ENCODE measurements at regions not wholly inside any gene's neighbourhood (a gene's known extent, or its start where the extent isn't known, plus 50 kb on each side); places are given as distances from the start of the nearest gene placed in this dataset.

DNA sequence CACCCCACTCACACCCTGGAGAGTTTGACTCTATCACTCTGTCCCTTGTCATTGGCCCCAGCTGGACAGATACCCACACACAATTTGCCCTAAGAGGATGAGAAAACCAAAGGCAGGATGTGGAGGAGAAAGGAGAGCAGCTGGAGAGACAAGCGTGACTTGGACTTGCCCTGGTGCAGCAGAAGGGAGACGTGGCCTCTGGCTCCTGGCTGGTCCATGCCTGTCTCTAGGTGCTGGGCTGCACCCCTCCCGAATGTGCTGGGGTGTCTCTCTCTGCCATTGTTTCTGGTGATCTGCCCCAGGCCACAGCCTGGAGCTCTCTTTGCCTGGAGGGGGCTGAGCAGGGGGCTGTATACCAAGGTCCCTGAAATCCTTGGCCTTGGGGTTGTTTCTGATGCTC lies 88.7 kb upstream of the HDAC4 start:
- in situ Hi-C loops (cut with HindIII; ENCODE audit: low pct_unique_long_range_greater_than_20kb, low sequenced_read_pairs): no loop called here
- DNase-seq (ENCODE audit: low read depth, low spot score): no peak

DNA sequence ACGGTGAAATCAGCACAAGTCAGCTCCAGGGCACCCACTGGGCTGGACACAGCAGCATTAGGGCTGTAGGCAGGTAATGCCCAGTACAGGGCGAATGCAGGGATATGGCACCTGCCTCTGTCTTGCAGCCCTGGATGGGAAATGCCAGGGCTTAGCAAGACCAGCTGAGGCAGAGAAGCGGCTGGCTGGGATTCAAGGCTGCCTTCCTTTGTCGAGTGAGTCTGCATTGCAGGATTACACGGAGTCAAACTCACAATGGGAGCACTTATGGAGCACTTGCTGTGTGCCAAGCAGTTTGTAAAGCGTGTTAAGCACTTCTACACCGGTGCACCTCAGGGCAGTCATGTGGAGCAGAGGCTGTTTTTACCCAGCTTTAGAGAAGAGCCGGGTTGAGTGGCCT lies 87.3 kb upstream of the HDAC4 start:
- no peak for DNase-seq (ENCODE audit: low read depth, low spot score)
- in situ Hi-C loops (cut with HindIII; ENCODE audit: low pct_unique_long_range_greater_than_20kb, low sequenced_read_pairs): no loop called here

DNA sequence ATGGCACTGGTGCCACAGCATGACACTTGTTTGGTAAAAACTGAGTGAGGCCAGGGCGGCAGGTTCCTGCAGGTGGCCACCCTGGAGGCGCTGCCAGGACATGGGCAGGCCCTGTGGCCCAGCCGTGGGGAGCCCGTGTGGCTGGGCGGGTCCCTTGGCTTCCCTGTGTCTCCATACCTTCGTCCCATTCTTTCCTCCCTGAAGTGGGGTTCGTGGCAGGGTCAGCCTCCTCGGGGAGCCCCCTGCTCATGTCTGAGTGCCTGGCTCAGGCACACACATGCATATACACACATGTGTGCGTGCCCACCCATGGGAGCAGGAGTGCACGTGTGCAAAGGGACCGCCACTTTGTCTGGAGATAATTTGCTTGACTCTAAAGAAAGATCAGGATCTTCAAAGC lies 86.5 kb upstream of the HDAC4 start:
- in situ Hi-C loops (cut with HindIII; ENCODE audit: low pct_unique_long_range_greater_than_20kb, low sequenced_read_pairs): no loop called here
- no peak for DNase-seq (ENCODE audit: low read depth, low spot score)

DNA sequence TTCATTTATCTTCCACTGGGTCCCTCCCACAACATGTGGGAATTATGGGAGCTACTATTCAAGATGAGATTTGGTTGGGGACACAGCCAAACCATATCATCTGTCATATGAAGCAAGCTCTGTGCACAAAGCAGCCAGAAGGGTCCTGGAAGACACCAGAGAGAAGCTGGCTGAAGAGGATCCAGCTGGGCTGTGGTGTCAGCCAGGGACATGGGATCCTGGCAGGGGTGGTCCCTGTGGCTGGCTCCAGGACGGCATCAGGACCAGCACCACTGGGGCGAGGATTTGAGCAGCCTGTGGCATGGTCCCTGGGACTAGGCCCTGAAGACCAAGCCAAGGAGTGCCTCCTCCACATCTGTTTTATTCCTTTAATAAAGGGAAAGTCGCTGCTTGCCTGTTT lies 84.8 kb upstream of the HDAC4 start:
- DNase-seq (ENCODE audit: low read depth, low spot score): no peak
- in situ Hi-C loops (cut with HindIII; ENCODE audit: low pct_unique_long_range_greater_than_20kb, low sequenced_read_pairs): no loop called here

DNA sequence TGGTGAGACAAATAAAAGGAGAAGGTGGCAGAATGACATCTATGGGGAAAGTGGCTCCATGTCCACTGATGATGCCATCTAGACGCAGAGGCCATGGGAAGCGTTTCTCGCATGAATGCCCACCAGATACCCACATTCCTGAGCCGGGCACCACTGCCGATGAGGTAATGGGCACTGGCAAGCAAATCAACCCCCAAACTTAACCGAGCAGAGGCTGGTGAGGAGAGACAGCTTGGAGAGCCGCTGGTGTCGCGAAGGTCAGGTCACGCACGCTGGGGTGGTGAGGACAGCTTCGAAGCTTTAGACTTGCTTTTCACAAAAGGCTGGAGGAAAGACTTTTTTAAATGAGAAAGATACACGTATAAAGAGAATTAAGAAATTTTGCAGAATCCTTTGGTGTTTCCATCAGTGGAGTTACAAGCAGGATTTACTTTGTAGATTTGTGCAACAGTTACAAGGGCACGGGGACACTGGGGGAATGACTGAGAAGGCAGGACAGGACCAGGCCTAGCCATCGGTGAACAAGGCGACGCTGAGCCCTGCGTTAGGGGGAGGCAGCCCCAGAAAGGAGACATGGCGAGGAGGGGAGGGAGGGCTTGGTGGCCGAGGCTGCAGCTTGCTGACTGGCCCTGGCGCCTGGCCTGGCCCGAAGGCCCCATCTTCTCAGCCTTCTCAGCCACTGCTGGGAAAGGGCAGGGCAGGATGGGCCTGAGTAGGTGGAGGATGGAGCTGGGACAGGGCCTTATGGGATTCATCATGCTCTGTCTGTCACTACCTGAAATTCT lies 83.9 kb upstream of the HDAC4 start:
- in situ Hi-C loops (cut with HindIII; ENCODE audit: low pct_unique_long_range_greater_than_20kb, low sequenced_read_pairs): no loop called here
- DNase-seq (ENCODE audit: low read depth, low spot score): no peak

DNA sequence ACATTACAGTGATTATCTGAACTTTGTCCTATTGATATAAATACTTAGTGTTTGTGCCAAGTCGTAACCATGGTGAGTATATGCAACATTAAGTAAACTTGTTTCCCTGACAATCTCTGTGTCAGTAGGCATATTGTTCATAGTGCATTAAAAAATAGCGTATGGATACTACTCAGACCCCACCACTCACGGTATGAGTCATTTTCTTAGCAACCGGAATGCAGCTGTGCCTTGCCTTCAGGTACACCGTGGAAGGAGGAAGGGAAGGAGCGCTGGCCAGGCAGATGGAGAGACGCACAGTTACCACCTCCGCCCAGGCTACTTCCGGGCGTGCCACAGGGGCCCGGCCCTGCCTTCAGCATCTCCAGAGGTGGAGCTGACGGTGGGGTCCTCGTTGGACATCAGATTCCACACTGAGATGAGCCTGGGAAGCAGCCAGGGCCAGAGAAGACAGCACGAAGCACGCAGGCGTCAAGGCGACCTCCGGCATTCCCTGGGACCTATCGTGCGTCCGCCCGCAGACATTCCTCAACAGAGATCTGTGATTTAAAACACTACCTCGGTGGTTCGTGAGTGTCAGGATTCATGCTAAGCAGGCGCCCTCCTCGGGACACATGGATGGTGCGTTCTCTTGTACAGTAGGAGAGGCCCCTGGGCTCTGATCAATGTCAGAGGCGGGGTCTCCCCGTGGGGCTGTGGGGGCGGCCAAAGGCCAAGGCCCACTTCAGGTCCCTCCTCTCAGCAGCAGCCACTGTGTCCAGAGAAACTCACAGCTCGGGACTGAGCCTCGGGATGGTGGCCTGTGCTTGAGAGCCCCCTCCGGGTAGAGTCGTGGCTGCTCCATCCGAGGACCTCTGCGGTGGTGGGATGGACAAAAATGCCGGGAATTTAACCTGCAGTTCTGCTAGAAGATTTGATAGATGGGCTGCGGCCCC lies 82.2 kb upstream of the HDAC4 start:
- in situ Hi-C loops (cut with HindIII; ENCODE audit: low pct_unique_long_range_greater_than_20kb, low sequenced_read_pairs): no loop called here
- DNase-seq (ENCODE audit: low read depth, low spot score): no peak

DNA sequence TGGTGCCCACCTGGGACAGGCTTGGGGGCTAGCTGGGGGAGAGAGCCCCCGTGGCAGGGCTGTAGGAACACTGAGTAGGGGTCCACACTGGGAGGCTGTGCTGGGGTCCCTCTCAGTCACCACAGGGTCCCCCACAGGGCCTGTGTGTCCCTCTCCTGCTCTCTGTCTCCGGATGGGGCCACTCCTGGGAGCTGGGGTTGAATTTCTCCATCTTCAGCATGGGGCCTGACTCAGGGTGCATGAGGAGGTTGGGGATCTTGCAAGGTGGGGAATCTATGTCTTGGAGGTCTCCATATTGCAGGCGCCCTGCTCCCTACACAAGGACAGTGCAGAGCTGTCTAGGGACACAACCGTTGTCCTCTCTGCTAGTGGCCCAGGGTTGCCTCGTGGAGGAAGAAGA lies 78.7 kb upstream of the HDAC4 start:
- DNase-seq (ENCODE audit: low read depth, low spot score): no peak
- in situ Hi-C loops (cut with HindIII; ENCODE audit: low pct_unique_long_range_greater_than_20kb, low sequenced_read_pairs): no loop called here

DNA sequence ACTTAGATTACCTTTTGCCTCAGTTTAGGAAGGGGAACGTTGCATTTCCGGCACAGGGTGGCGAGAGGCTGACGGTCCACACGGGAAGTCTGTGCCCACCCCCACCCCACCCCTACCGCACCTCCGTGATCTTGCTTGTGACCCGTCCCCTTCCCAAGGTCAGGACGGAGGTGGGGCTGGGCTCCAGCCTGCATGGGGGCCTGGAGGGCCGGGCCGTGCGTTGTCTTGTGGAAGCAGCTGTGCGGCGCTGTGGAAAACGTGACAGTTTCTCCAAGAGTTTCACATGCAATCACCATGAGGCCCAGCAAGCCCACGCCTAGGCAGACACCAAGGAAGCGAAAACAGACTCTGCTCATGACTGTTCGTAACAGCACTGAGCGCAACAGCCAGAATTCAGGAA lies 76.8 kb upstream of the HDAC4 start:
- no peak for DNase-seq (ENCODE audit: low read depth, low spot score)
- in situ Hi-C loops (cut with HindIII; ENCODE audit: low pct_unique_long_range_greater_than_20kb, low sequenced_read_pairs): no loop called here

DNA sequence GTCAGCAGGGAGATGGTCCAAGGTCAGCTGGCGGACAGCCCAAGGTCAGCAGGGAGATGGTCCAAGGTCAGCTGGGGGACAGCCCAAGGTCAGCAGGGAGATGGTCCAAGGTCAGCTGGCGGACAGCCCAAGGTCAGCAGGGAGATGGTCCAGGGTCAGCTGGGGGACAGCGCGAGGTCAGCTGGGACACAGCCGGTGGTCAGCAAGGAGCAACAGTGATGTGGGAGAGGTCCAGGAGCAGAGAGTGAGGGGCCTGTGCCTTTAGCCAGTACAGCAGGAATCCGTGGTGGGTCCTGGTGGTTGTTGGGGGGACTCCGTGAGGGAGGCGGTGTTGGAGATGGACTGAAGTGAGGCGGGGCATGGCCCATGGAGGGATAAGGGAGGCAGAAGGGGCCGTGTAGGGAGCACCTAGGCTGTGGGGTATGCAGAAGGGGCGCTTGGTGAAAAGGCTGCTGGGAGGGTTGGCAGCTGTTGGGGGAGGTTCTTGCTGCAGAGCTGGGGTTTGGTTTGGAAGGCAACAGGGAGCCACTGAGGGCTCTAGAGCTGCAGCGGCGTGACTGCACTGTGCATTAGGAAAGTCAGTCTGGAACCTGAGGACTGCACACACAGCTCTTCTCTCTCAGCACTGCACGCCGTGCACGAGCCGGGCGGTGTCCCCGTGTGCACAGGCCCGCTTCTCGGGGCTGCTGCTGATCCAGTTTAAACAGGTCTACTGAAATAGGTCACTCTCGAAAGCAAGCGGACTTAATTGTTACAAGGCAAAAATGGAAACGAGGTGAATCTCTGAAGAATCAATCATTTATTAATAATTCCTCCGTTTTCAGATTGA lies 76.2 kb upstream of the HDAC4 start:
- DNase-seq (ENCODE audit: low read depth, low spot score): no peak
- in situ Hi-C loops (cut with HindIII; ENCODE audit: low pct_unique_long_range_greater_than_20kb, low sequenced_read_pairs): no loop called here

DNA sequence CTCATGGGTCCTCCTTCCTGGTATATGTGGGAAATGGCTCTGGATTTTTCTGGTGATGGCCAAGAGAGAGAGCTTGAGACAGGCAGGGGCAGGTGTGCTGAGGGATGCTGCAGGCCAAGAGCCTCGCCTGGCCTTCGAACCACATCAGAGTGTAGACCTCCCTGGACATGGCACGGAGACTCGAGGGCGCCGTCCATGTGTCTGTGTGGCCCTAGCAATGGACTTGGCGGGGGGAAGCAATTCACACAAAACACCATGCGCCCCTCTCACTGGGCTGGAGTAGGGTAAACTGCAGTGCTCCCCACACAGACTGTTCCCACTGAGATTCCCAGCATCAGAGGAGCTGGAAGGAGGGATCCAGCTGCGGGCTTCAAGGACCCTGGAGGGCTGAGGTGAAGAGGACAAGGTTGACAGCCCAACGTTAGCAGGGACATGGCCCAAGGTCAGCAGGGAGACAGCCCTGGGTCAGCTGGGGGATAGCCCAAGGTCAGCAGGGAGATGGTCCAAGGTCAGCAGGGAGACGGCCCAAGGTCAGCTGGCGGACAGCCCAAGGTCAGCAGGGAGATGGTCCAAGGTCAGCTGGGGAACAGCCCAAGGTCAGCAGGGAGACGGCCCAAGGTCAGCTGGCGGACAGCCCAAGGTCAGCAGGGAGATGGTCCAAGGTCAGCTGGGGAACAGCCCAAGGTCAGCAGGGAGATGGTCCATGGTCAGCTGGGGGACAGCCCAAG lies 75.4 kb upstream of the HDAC4 start:
- in situ Hi-C loops (cut with HindIII; ENCODE audit: low pct_unique_long_range_greater_than_20kb, low sequenced_read_pairs): no loop called here
- DNase-seq (ENCODE audit: low read depth, low spot score): no peak

DNA sequence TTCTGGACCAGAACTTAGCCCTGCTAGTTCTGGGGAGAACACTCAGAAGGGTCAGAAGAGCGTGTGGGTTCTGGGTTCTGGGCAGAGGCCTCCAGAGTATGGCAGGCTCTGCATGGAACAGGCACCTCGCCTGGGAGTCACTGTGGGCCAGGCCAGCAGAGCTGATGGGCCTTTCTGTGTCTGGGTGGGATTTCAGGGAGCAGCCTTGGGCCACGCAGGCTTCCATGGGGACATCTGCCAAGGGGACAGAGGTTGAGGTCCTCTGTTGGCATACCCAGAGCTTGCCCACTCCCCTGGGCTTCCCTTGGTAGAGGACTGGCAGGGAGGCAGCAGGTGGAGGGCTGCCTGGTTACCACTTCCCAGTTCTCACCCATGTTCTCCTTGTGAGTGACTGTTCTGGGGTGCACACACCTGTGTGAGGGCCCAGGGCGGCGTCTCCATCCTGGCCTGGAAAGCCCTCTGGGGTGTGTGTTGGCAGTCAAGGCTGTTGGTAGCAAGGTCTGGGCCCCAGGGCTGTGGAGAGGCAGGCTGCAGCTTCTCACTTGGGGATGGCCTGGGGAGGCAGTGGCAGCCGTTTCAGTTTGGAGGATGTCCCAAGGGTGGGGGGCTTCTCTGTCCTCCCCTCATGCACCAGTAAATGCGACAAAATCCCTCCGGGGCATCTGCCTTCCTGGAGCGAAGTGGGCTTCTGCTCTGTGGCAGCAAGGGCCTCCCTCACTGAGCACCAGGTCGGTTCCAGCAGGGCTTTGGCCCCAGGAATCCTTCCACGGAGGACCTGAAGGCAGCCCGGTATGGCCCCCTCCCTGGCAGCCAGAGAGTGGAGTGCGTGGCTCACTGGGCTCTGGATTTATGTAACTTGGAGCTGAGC lies 74.6 kb upstream of the HDAC4 start:
- in situ Hi-C loops (cut with HindIII; ENCODE audit: low pct_unique_long_range_greater_than_20kb, low sequenced_read_pairs): no loop called here
- no peak for DNase-seq (ENCODE audit: low read depth, low spot score)

DNA sequence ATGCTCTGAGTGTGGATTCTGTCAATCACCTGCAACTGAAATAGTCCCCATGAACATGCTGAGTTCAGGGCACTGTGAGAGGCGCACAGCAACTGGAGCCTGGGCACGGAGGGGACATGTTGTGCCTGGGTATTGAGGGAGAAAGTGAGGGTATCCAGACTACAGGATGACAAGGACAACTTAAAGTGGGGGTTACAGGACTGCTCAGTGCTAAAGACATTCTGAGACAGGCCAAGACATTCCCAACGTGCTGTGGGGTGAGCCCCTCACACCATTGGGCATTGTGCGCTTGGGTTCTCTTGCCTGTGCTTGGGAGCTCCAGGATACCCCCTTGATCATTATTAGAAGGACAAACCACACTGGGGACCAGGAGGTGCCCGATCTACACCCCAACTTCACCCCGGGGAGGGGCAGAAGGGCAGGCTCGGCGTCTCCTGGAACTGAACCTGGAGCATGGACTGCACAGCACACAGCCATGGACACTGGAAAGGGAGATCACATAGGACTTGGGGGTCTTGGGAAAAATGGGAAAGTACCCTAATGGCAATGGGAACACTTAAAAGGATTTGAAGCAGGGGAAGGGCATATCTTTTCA lies 72.5 kb upstream of the HDAC4 start:
- DNase-seq (ENCODE audit: low read depth, low spot score): no peak
- in situ Hi-C loops (cut with HindIII; ENCODE audit: low pct_unique_long_range_greater_than_20kb, low sequenced_read_pairs): no loop called here

DNA sequence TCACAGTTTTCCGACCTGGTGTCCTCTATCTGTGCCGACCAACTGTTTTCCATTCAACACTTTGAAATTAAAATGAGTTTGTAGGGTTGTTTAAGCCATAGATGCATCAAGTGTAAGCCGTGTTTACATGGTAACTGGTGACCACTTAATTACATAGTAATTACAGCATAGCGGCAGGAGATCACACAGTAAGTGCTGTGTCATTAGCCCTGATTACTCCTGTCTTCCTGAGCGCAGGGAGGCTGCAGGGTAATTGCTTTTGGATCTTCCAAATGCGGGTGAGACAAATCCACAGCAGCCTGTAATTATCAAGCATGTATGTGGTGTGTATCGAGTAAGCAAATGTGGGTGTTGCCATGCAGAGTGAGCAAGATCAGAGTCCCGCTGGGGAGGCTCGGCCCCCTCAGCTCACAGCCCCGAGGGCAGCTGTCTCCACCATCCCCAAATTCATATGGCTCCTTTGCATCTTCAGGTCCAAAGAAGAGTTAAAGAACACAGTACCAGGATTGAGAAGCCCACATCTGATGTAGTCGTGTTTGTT lies 71.5 kb upstream of the HDAC4 start:
- in situ Hi-C loops (cut with HindIII; ENCODE audit: low pct_unique_long_range_greater_than_20kb, low sequenced_read_pairs): no loop called here
- DNase-seq (ENCODE audit: low read depth, low spot score): no peak

DNA sequence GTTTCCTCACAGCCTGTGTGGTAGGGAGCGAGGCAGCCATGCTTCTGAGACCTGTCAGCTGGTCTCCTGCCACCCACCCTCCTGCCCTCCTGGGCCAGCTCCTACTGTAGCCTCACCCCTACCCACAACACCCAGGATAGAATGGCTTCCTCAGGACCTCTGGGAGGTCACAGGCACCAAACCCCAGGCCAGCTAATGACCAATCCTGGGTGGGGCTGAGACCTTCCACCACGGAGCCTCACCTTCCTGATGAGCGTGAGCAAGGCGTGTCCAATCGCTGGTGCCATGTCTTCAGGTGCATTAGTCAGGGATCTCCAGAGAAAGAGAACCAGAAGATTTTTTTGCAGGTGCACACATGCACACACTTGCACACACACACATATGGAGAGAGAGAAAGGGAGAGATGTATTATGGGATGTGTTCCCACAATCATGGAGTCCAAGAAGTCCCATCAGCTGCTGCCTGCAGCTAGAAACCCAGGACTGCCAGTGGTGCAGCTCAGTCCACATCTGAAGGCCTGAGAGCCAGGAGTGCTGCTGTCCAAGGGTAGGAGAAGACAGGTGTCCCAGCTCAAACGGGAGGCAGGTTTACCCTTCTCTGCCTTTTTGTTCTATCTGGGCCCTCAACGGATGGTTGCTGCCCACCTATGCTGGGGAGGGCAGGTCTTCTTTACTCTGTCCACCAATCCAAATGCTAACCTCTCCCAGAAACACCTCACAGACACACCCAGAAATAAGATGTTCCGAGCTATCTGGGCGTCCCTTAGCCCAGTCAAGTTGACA lies 70.4 kb upstream of the HDAC4 start:
- DNase-seq (ENCODE audit: low read depth, low spot score): no peak
- in situ Hi-C loops (cut with HindIII; ENCODE audit: low pct_unique_long_range_greater_than_20kb, low sequenced_read_pairs): no loop called here

DNA sequence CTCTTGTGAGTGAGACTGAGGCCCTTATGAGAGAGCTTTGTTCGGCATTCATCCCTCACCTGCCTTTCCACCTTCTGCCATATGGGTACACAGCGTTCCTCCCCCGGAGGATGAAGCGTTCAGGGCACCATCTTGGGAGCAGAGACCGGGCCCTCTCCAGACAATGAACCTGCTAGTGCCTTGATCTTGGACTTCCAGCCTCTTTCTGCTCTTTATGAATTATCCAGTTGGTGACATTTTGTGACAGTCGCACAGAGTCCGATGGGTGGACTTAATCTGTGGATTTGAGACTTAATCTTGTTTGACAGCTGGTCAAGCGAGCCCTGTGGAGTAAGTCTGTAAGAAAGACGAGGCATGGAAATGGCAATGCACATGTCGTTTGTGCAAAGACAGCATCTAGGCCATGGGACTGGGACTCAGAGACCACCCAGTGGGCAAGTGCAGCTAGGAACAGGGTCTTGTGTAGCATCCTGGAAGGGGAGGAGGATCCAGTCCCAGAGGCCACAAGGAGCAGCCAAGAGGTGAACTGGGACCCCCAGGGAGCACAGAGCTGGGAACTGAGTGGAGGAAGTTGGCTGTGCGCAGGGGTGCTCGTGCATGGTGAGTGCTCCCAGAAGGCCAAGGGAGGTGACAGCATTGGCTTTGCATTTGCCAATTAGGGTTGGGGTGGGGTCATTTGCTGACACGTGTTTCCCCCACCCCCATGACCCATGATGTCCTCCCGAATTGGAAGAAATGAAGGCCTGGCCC lies 69.5 kb upstream of the HDAC4 start:
- no peak for DNase-seq (ENCODE audit: low read depth, low spot score)
- in situ Hi-C loops (cut with HindIII; ENCODE audit: low pct_unique_long_range_greater_than_20kb, low sequenced_read_pairs): no loop called here

Measured in SK-MEL-5 (cell line).